Small intestine (tissue), 7 donors: ENCODE measurements at regions not wholly inside any gene's neighbourhood (a gene's known extent, or its start where the extent isn't known, plus 50 kb on each side); places are given as distances from the start of the nearest gene placed in this dataset.

Source experiments
- DNase-seq, 2 donors: peaks; one replicate each; pipeline versions ENCODE4 v3.0.0 to v3.0.0-alpha.2; 2013
- FAIRE-seq: peaks from 2 replicates; lab custom pipeline; 2012; peaks lifted over from hg19 to GRCh38; lab: Jason Lieb, UNC
- H3K27ac ChIP-seq, 3 donors: one replicate each; pipeline ENCODE4 v1.5.1; 2013; ENCODE audit warnings: low read length in 2 of 3, mild to moderate bottlenecking in 2 of 3, control low read depth in 1 of 3, inconsistent platforms in 1 of 3, low read depth in 1 of 3, moderate library complexity in 1 of 3
- H3K27me3 ChIP-seq, 3 donors: one replicate each; pipeline ENCODE4 v1.6.1; 2013; ENCODE audit warnings: low read length in 3 of 3, inconsistent platforms in 1 of 3; ENCODE audit not compliant: control insufficient read depth in 3 of 3, insufficient read depth in 3 of 3
- H3K36me3 ChIP-seq, 3 donors: one replicate each; pipeline ENCODE4 v1.6.1; 2013; ENCODE audit warnings: low read length in 3 of 3, inconsistent platforms in 1 of 3, low read depth in 1 of 3, mild to moderate bottlenecking in 1 of 3, moderate library complexity in 1 of 3; ENCODE audit not compliant: control insufficient read depth in 3 of 3, insufficient read depth in 2 of 3
- H3K4me1 ChIP-seq, 3 donors: one replicate each; pipeline ENCODE4 v1.6.1; 2013; ENCODE audit warnings: low read length in 2 of 3, inconsistent platforms in 1 of 3, low read depth in 1 of 3, mild to moderate bottlenecking in 1 of 3, moderate library complexity in 1 of 3; ENCODE audit not compliant: control insufficient read depth in 3 of 3, insufficient read depth in 2 of 3
- H3K4me3 ChIP-seq, 3 donors: one replicate each; pipeline ENCODE4 v1.5.1; 2013; ENCODE audit warnings: low read length in 3 of 3, control low read depth in 1 of 3, inconsistent platforms in 1 of 3, low read depth in 1 of 3, mild to moderate bottlenecking in 1 of 3, moderate library complexity in 1 of 3
- H3K9me3 ChIP-seq, 2 donors: one replicate each; pipeline ENCODE4 v1.6.1; 2013; ENCODE audit warnings: low read depth in 1 of 2, low read length in 1 of 2; ENCODE audit not compliant: control insufficient read depth in 2 of 2, insufficient read depth in 1 of 2
- WGBS, 3 donors: extraction: QIAGEN DNeasy Blood & Tissue Kit; methylation state at CpG; one replicate each; pipeline ENCODE4 v1.1.7; 2013; 5-methylcytosine and 5-hydroxymethylcytosine counted together
- donor health status: healthy with polysubstance abuse.
- donor health status: control.
- donor health status: control.
- donor health status: Bipolar disorder and iron deficiency.
- donor health status: healthy.

DNA sequence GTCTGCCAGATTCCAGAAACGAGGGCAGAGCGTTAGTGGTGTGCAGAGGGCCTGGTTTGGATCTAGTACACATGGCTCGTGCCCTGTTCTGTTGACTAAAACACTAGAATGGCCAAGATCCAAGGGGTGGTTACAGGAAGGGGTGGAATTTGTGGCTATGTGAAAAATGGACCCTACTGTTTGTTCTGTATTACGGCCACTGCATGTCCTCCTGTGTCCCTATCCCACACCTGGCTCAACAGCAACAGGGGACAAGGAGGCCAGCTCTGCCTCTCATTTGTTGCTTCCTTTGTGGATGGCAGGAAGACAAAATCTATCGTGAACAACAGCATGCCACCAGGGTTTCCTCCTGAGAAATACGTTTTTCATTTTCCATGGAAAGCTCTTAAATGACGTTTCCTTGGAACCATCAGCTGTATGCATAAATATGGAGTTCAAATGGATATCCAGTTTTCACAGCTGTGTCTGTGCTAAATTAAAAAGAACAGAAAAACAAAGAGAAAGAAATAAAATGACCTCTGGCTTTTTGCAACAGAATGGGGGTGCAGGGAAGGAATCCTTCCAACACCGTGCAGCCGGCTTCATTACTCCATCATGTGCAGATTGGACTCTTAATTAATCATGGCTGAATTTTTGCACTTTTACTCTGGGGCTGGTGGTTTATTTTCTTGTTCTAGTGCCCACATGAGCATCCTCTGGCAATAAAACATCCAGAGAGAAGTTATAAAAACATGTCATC lies 318.9 kb downstream of the CXCL12 start:
- WGBS, 3 donors: 62 to 78% (median 71%) methylated on average over 9 of the region's 9 CpGs
- H3K9me3 ChIP-seq: no peaks in the 10 kb centered on the region
- H3K27ac ChIP-seq: no peak overlapping the region
- peaks cover 0 to 3% (median 0%) of the 10 kb centered on the region in 3 donors for H3K27me3 ChIP-seq
- no peaks in the 10 kb centered on the region for H3K36me3 ChIP-seq
- no peak overlapping the region for H3K4me3 ChIP-seq
- no peak for FAIRE-seq
- no peak for DNase-seq
- no peaks in the 10 kb centered on the region for H3K4me1 ChIP-seq

DNA sequence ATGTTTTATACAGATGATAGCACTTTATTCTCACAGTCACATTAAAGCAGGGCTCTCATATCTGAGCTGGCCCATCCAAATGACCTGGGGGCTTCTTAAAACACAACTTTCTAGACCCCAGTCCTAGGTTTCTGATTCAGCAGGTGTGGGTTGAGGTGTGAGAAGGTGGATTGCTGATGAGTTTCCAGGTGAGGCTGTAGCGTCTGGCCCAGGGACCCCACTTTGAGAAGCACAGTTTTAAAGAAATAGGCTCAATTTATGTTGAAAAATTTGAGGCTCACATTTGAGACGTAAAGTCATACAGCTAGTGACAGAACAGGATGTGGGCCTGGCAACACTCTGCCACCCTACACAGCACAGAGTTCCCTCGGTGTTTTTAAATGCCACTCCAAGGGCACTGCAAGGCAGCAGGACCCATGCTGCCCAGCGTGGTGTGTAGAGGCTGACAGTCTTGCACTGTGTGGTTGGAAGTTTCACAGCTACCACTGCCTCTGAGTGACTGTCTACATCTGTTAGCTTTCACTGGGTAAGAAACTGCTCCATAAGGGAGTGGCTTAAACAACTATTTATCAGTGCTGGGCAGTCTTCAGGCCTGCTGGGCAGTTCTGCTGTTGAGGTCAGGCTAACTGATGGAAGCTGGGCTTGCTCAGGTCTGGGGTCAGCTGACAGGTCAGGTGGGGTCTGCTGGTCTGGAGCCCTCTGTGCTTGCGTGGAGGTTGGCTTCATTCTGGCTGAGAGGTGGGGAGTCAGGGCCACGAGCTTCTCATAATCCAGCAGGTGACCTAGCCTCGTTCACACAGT lies 319.7 kb downstream of the CXCL12 start:
- no peaks in the 10 kb centered on the region for H3K9me3 ChIP-seq
- DNase-seq (no peak), FAIRE-seq (no peak)
- no peak overlapping the region for H3K4me3 ChIP-seq
- no peaks in the 10 kb centered on the region for H3K4me1 ChIP-seq
- no peaks in the 10 kb centered on the region for H3K36me3 ChIP-seq
- 75 to 86% (median 78%) methylated on average over 7 of the region's 7 CpGs for WGBS, 3 donors
- H3K27me3 ChIP-seq: no peaks in the 10 kb centered on the region
- no peak overlapping the region for H3K27ac ChIP-seq

DNA sequence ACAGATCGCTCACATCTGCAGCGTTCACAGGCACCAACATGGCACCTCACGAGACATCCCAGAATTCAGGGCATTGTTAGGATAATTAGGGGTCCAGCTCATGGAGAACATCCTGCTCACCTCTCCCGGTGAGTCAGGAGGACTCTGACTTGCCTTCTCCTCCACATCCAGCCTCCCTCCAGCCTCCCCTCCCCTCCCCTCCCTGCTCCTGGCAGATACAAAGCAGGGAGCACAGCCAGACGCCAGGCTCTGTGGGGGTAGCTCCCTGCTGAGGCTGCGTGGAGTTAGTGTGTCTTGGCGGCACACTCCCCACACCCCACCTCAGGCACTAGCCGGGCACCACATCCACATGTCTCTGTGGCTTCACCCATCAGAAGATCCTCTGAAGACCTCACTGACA lies 320.6 kb downstream of the CXCL12 start:
- H3K27me3 ChIP-seq: no peaks in the 10 kb centered on the region
- H3K36me3 ChIP-seq: no peaks in the 10 kb centered on the region
- no peaks in the 10 kb centered on the region for H3K4me1 ChIP-seq
- H3K4me3 ChIP-seq: no peak overlapping the region
- no peaks in the 10 kb centered on the region for H3K9me3 ChIP-seq
- H3K27ac ChIP-seq: no peak overlapping the region
- no peak for DNase-seq
- no peak for FAIRE-seq
- 68 to 82% (median 81%) methylated on average over 8 of the region's 8 CpGs for WGBS, 3 donors

DNA sequence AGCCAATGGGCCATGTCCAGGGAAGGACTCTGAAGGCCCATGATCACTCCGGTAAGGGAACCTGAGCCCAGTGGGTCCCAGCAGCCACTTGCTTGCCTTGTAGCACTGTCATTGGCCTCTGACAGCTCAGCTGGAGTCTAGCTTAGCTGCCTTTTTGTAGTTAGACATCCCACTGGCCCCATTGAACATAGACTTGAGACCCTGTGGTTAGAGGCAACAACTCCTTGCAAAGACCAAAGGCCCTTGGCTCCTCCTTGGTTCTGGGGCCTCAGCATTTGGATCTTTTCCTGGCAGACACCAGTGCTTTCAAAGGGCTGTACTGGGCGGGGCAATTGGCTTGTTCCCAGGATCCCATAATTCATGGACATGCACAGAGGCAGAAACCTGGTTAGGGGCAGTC lies 321.2 kb downstream of the CXCL12 start:
- Histone ChIP-seq H3K4me3 (no peak overlapping the region), H3K27ac (no peak overlapping the region), H3K27me3 (no peaks in the 10 kb centered on the region), H3K4me1 (no peaks in the 10 kb centered on the region), H3K36me3 (no peaks in the 10 kb centered on the region), H3K9me3 (no peaks in the 10 kb centered on the region)
- DNase-seq (no peak), FAIRE-seq (no peak)
- WGBS, 3 donors: 72 to 74% (median 73%) methylated on average over 2 of the region's 2 CpGs

DNA sequence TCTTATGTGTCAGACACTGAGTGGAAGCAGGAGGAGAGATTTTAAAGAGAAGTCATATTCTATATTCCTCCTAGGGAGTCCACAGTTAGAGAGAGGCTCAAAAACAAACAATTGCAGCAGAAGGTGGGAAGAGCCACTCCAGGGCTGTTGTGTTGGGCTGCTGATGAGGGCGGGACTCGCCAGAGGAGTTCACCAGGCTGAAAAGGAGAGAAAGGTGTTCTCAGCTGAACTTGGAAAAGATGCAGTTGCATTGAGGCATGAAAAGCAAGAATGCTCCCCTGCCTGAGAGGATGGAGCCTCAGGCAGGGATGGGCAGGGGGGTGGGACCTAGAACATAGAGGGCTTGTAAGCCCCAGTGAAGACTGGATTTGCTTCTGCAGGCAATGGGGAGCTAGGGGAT lies 324.2 kb downstream of the CXCL12 start:
- H3K9me3 ChIP-seq: no peaks in the 10 kb centered on the region
- no peaks in the 10 kb centered on the region for H3K4me1 ChIP-seq
- WGBS, 3 donors: 89 to 97% (median 91%) methylated on average over 2 of the region's 2 CpGs
- no peak overlapping the region for H3K4me3 ChIP-seq
- DNase-seq (no peak), FAIRE-seq (no peak)
- no peaks in the 10 kb centered on the region for H3K36me3 ChIP-seq
- H3K27me3 ChIP-seq: peaks cover 0 to 9% (median 0%) of the 10 kb centered on the region in 3 donors
- H3K27ac ChIP-seq: no peak overlapping the region

- H3K27ac ChIP-seq: no peak overlapping the region
- H3K27me3 ChIP-seq: peaks cover 0 to 9% (median 0%) of the 10 kb centered on the region in 3 donors
- no peaks in the 10 kb centered on the region for H3K9me3 ChIP-seq
- no peaks in the 10 kb centered on the region for H3K4me1 ChIP-seq
- H3K36me3 ChIP-seq: no peaks in the 10 kb centered on the region
- 16 to 40% (median 30%) methylated on average over 2 of the region's 2 CpGs for WGBS, 3 donors
- no peak overlapping the region for H3K4me3 ChIP-seq
- FAIRE-seq (no peak), DNase-seq (no peak)
Measured at GRCh38 chr10:44060221-44060620, 324.7 kb downstream of the CXCL12 start.

GRCh38 chr10:44058259-44058658 lies 326.6 kb downstream of the CXCL12 start:
- Histone ChIP-seq H3K27me3 (peaks cover 0 to 11% (median 0%) of the 10 kb centered on the region in 3 donors), H3K4me1 (no peaks in the 10 kb centered on the region), H3K9me3 (no peaks in the 10 kb centered on the region), H3K36me3 (no peaks in the 10 kb centered on the region), H3K27ac (no peak overlapping the region), H3K4me3 (no peak overlapping the region)
- no peak for FAIRE-seq
- 85 to 90% (median 90%) methylated on average over 3 of the region's 3 CpGs for WGBS, 3 donors
- no peak for DNase-seq

DNA sequence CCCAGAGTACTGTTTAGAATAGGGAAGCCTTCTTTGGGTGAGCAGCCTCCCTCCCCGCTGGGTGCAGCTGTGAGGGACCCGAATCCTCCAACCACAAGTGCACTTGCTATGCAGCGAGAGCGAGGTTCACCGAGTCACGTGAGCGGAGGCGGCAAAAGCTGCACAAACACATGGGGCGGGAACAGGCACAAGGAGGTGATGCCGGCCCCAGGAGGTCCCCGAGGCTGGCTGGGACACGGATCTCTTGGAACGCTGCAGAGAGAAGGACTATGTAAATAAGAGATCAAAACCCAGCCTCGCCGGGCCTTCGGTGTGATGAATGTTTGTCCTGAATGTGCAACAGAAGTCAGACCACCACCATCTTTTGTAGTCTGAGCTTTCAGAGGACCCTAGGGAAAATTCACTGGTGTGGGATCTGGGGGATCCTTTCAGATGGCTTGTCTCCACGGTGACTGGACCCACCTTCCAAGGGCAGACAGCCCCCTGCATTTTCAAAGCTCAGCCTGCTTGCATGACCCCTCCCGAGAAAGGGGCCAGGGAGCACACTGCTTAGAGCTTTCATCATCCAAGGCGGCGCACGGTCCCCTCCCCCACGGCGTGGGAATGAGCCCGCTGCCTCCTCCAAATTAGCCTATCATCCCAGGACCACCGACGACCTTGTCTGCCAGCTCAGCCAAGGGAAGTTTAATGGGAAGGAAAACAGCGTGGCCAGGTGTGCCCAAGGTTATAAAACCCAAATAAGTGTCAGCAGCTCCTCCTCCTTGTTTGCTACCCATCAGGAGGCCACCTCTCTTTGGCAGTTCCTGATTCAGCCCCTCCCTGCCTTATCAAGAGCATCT lies 327.7 kb downstream of the CXCL12 start:
- Histone ChIP-seq H3K9me3 (no peaks in the 10 kb centered on the region), H3K4me1 (no peaks in the 10 kb centered on the region), H3K27me3 (peaks cover 0 to 11% (median 0%) of the 10 kb centered on the region in 3 donors), H3K4me3 (no peak overlapping the region), H3K36me3 (no peaks in the 10 kb centered on the region), H3K27ac (no peak overlapping the region)
- FAIRE-seq (no peak), DNase-seq (no peak)
- WGBS, 3 donors: 17 to 62% (median 35%) methylated on average over 27 of the region's 27 CpGs
